ENCODE measurements at regions not wholly inside any gene's neighbourhood (a gene's known extent, or its start where the extent isn't known, plus 50 kb on each side); places are given as distances from the start of the nearest gene placed in this dataset.

DNA sequence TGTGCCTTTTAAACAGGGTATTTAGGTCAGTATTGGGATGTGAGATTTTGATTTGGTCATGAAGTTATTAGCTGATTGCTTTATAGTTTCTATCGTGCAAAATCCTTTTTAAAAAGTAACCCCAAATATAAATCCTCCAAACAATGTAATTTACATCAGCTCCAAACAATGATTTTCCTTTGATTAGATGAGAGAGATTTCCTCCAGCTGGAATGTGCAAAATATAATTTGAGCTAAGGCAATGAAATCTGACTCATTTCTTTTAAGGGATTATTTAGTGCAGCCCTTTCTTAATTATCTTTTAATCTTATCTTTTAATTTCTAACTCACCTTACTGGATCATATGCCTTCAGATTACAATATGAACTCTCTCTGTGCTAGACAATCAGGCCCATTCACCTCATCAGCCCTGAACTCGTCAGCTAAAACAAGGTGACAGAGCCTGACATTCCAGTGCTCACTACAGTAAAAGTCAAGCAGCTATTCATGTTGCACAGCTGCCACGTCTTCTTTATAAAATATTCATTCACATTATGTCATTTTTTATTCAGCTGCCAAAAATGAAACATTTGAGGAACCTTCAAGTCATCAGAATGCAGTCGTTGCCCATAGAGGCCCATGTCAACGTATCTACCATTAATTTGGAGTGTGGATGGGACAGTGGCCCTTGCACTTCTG is 440.1 kb downstream of the CBLN4 start:
- TF ChIP-seq, protein P1, sequence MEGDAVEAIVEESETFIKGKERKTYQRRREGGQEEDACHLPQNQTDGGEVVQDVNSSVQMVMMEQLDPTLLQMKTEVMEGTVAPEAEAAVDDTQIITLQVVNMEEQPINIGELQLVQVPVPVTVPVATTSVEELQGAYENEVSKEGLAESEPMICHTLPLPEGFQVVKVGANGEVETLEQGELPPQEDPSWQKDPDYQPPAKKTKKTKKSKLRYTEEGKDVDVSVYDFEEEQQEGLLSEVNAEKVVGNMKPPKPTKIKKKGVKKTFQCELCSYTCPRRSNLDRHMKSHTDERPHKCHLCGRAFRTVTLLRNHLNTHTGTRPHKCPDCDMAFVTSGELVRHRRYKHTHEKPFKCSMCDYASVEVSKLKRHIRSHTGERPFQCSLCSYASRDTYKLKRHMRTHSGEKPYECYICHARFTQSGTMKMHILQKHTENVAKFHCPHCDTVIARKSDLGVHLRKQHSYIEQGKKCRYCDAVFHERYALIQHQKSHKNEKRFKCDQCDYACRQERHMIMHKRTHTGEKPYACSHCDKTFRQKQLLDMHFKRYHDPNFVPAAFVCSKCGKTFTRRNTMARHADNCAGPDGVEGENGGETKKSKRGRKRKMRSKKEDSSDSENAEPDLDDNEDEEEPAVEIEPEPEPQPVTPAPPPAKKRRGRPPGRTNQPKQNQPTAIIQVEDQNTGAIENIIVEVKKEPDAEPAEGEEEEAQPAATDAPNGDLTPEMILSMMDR (IDR thresholded peaks at IDR 0.05), result no peak
- no peak for TF ChIP-seq POLR2A (IDR thresholded peaks at IDR 0.05)
